Activated CD8-positive, alpha-beta T cell treated with anti-CD3 and anti-CD28 coated beads, Interleukin-2, amount 10 ng/mL, durations not matched to agents 7 days and 5 days (primary cell): ENCODE measurements at regions not wholly inside any gene's neighbourhood (a gene's known extent, or its start where the extent isn't known, plus 50 kb on each side); places are given as distances from the start of the nearest gene placed in this dataset.

Source experiments
- ATAC-seq: fragments of 150-1000 bp; cut with Tn5 transposase; one replicate; pipeline ENCODE4 v1.10.0; 2021; ENCODE audit warnings: moderate library complexity
- CTCF ChIA-PET: fragments of 350-600 bp; sonication (Branson Sonifier 250); formaldehyde crosslinking; loops from one replicate; lab custom pipeline; 2021; ENCODE audit warnings: antibody characterized with exemption; lab: Charles Lee
- POLR2A ChIA-PET: fragments of 350-600 bp; sonication (Branson Sonifier 250); formaldehyde crosslinking; loops from one replicate; lab custom pipeline; 2021; ENCODE audit warnings: antibody characterized with exemption; lab: Charles Lee
- DNase-seq: peaks from one replicate; pipeline ENCODE4 v3.0.0-alpha.2; 2020
- H3K27ac Mint-ChIP-seq: one replicate; pipeline ENCODE4 v1.8.0; 2021; ENCODE audit warnings: mild to moderate bottlenecking, mixed read lengths
- H3K27me3 Mint-ChIP-seq: one replicate; pipeline ENCODE4 v1.8.0; 2021; ENCODE audit warnings: low read depth, mixed read lengths
- H3K36me3 Mint-ChIP-seq: one replicate; pipeline ENCODE4 v1.8.0; 2021; ENCODE audit warnings: low read depth, mixed read lengths
- H3K4me1 Mint-ChIP-seq: one replicate; pipeline ENCODE4 v1.8.0; 2021; ENCODE audit warnings: low read depth, mixed read lengths
- H3K4me3 Mint-ChIP-seq: one replicate; pipeline ENCODE4 v1.8.0; 2021; ENCODE audit warnings: mild to moderate bottlenecking, mixed read lengths
- H3K9me3 Mint-ChIP-seq: one replicate; pipeline ENCODE4 v1.8.0; 2022; ENCODE audit warnings: mixed read lengths; ENCODE audit not compliant: insufficient read depth

GRCh38 chr4:84176016-84176415 is 323.1 kb downstream of the NKX6-1 start:
- no peaks in the 10 kb centered on the region for H3K4me1 Mint-ChIP-seq
- H3K27me3 Mint-ChIP-seq = no peaks in the 10 kb centered on the region
- CTCF ChIA-PET = interaction anchor here (1.0 kb wide), 1 partner anchor 42 kb away, joined by 3 read pairs; no protein-coding TSS in a partner anchor
- no peak for DNase-seq
- H3K36me3 Mint-ChIP-seq = no peaks in the 10 kb centered on the region
- H3K27ac Mint-ChIP-seq = no peak overlapping the region
- POLR2A ChIA-PET = no interaction called here
- H3K4me3 Mint-ChIP-seq = no peak overlapping the region
- no peak for ATAC-seq
- H3K9me3 Mint-ChIP-seq = peaks cover 3% of the 10 kb centered on the region

GRCh38 chr4:84171871-84172270 is 327.2 kb downstream of the NKX6-1 start:
- H3K4me3 Mint-ChIP-seq = no peak overlapping the region
- ATAC-seq (no peak), DNase-seq (no peak)
- peaks cover 3% of the 10 kb centered on the region for H3K9me3 Mint-ChIP-seq
- no peaks in the 10 kb centered on the region for H3K4me1 Mint-ChIP-seq
- H3K27me3 Mint-ChIP-seq = no peaks in the 10 kb centered on the region
- H3K36me3 Mint-ChIP-seq = no peaks in the 10 kb centered on the region
- CTCF ChIA-PET = no interaction called here
- POLR2A ChIA-PET = interaction anchor here (0.7 kb wide), 1 partner anchor 634 kb away, joined by 3 read pairs; no protein-coding TSS in a partner anchor
- H3K27ac Mint-ChIP-seq = no peak overlapping the region

GRCh38 chr4:84167564-84167963 is 331.5 kb downstream of the NKX6-1 start:
- Mint-ChIP-seq H3K36me3 (no peaks in the 10 kb centered on the region), H3K4me3 (no peak overlapping the region)
- CTCF ChIA-PET = no interaction called here

GRCh38 chr4:84167093-84167492 is 332.0 kb downstream of the NKX6-1 start:
- DNase-seq = no peak
- no peaks in the 10 kb centered on the region for H3K36me3 Mint-ChIP-seq
- CTCF ChIA-PET = no interaction called here
- H3K27ac Mint-ChIP-seq = no peak overlapping the region
- H3K9me3 Mint-ChIP-seq = no peaks in the 10 kb centered on the region
- no peaks in the 10 kb centered on the region for H3K4me1 Mint-ChIP-seq
- no peaks in the 10 kb centered on the region for H3K27me3 Mint-ChIP-seq
- no peak overlapping the region for H3K4me3 Mint-ChIP-seq
- POLR2A ChIA-PET = no interaction called here
- no peak for ATAC-seq

More at GRCh38 chr4:84167564-84167963, 331.5 kb downstream of the NKX6-1 start:
- Mint-ChIP-seq H3K27me3 (no peaks in the 10 kb centered on the region), H3K9me3 (no peaks in the 10 kb centered on the region), H3K27ac (no peak overlapping the region), H3K4me1 (no peaks in the 10 kb centered on the region)
- POLR2A ChIA-PET = no interaction called here
- ATAC-seq (no peak), DNase-seq (no peak)

- DNase-seq (no peak), ATAC-seq (no peak)
- H3K27me3 Mint-ChIP-seq = no peaks in the 10 kb centered on the region
- no peak overlapping the region for H3K4me3 Mint-ChIP-seq
- H3K4me1 Mint-ChIP-seq = no peaks in the 10 kb centered on the region
- no peaks in the 10 kb centered on the region for H3K36me3 Mint-ChIP-seq
- H3K27ac Mint-ChIP-seq = no peak overlapping the region
- no peaks in the 10 kb centered on the region for H3K9me3 Mint-ChIP-seq
- ChIA-PET POLR2A (no interaction called here), CTCF (no interaction called here)
These were observed 332.6 kb downstream of the NKX6-1 start for GRCh38 chr4:84166486-84166885.

- ChIA-PET POLR2A (no interaction called here), CTCF (no interaction called here)
- Mint-ChIP-seq H3K27ac (no peak overlapping the region), H3K9me3 (no peaks in the 10 kb centered on the region), H3K4me1 (no peaks in the 10 kb centered on the region), H3K27me3 (no peaks in the 10 kb centered on the region), H3K4me3 (no peak overlapping the region), H3K36me3 (no peaks in the 10 kb centered on the region)
- no peak for DNase-seq
- ATAC-seq = no peak
These were observed 334.9 kb downstream of the NKX6-1 start for GRCh38 chr4:84164201-84164600.

GRCh38 chr4:84159762-84160161 is 339.3 kb downstream of the NKX6-1 start:
- H3K4me3 Mint-ChIP-seq = no peak overlapping the region
- POLR2A ChIA-PET = no interaction called here
- H3K27ac Mint-ChIP-seq = no peak overlapping the region
- CTCF ChIA-PET = no interaction called here
- no peak for ATAC-seq
- H3K4me1 Mint-ChIP-seq = no peaks in the 10 kb centered on the region
- H3K27me3 Mint-ChIP-seq = no peaks in the 10 kb centered on the region
- DNase-seq = no peak
- no peaks in the 10 kb centered on the region for H3K9me3 Mint-ChIP-seq
- no peaks in the 10 kb centered on the region for H3K36me3 Mint-ChIP-seq

GRCh38 chr4:84158670-84159069 is 340.4 kb downstream of the NKX6-1 start:
- Mint-ChIP-seq H3K4me1 (no peaks in the 10 kb centered on the region), H3K4me3 (no peak overlapping the region), H3K36me3 (no peaks in the 10 kb centered on the region), H3K27ac (no peak overlapping the region), H3K27me3 (no peaks in the 10 kb centered on the region), H3K9me3 (no peaks in the 10 kb centered on the region)
- ChIA-PET CTCF (no interaction called here), POLR2A (no interaction called here)
- DNase-seq = no peak
- ATAC-seq = no peak

- H3K9me3 Mint-ChIP-seq = peaks cover 3% of the 10 kb centered on the region
- ChIA-PET CTCF (no interaction called here), POLR2A (no interaction called here)
- H3K4me1 Mint-ChIP-seq = no peaks in the 10 kb centered on the region
- ATAC-seq (no peak), DNase-seq (no peak)
- H3K27me3 Mint-ChIP-seq = no peaks in the 10 kb centered on the region
- no peak overlapping the region for H3K27ac Mint-ChIP-seq
- no peaks in the 10 kb centered on the region for H3K36me3 Mint-ChIP-seq
- H3K4me3 Mint-ChIP-seq = no peak overlapping the region
These were observed 347.5 kb downstream of the NKX6-1 start for GRCh38 chr4:84151574-84151973.

GRCh38 chr4:84150177-84150576 is 348.9 kb downstream of the NKX6-1 start:
- no peaks in the 10 kb centered on the region for H3K27me3 Mint-ChIP-seq
- H3K36me3 Mint-ChIP-seq = no peaks in the 10 kb centered on the region
- DNase-seq = no peak
- ChIA-PET CTCF (no interaction called here), POLR2A (no interaction called here)
- H3K27ac Mint-ChIP-seq = no peak overlapping the region
- H3K9me3 Mint-ChIP-seq = peaks cover 3% of the 10 kb centered on the region
- H3K4me1 Mint-ChIP-seq = no peaks in the 10 kb centered on the region
- no peak for ATAC-seq
- no peak overlapping the region for H3K4me3 Mint-ChIP-seq

GRCh38 chr4:84147831-84148230 is 351.3 kb downstream of the NKX6-1 start:
- no peaks in the 10 kb centered on the region for H3K4me1 Mint-ChIP-seq
- no peaks in the 10 kb centered on the region for H3K27me3 Mint-ChIP-seq
- no peak overlapping the region for H3K4me3 Mint-ChIP-seq
- ATAC-seq = no peak
- POLR2A ChIA-PET = no interaction called here
- no peaks in the 10 kb centered on the region for H3K36me3 Mint-ChIP-seq
- CTCF ChIA-PET = no interaction called here
- H3K9me3 Mint-ChIP-seq = peaks cover 3% of the 10 kb centered on the region
- H3K27ac Mint-ChIP-seq = no peak overlapping the region
- DNase-seq = no peak

- no peaks in the 10 kb centered on the region for H3K27me3 Mint-ChIP-seq
- no peaks in the 10 kb centered on the region for H3K36me3 Mint-ChIP-seq
- no peaks in the 10 kb centered on the region for H3K4me1 Mint-ChIP-seq
- peaks cover 3% of the 10 kb centered on the region for H3K9me3 Mint-ChIP-seq
- no peak overlapping the region for H3K4me3 Mint-ChIP-seq
- H3K27ac Mint-ChIP-seq = no peak overlapping the region
- CTCF ChIA-PET = no interaction called here
- DNase-seq = no peak
- ATAC-seq = no peak
- POLR2A ChIA-PET = no interaction called here
These were observed 352.7 kb downstream of the NKX6-1 start for GRCh38 chr4:84146300-84146959.

- Mint-ChIP-seq H3K36me3 (no peaks in the 10 kb centered on the region), H3K27ac (no peak overlapping the region), H3K4me3 (no peak overlapping the region), H3K27me3 (no peaks in the 10 kb centered on the region), H3K9me3 (peaks cover 3% of the 10 kb centered on the region), H3K4me1 (no peaks in the 10 kb centered on the region)
- ATAC-seq = no peak
- DNase-seq = no peak
- POLR2A ChIA-PET = no interaction called here
- CTCF ChIA-PET = no interaction called here
These were observed 353.9 kb downstream of the NKX6-1 start for GRCh38 chr4:84145176-84145575.
